OCI-LY7 (cell line): ENCODE measurements at regions not wholly inside any gene's neighbourhood (a gene's known extent, or its start where the extent isn't known, plus 50 kb on each side); places are given as distances from the start of the nearest gene placed in this dataset.
"Not testable (repeated sequence)": the region's sequence is repeated elsewhere in the genome, so short reads cannot be mapped to it uniquely, and the experiment has no call there.

Experiments
- BruUV-seq: library from RNA; stranded (reverse); fragments of 400-500 nt; replicated peaks from 2 replicates; lab custom pipeline; 2021; lab: Mats Ljungman, UMichigan
- CTCF ChIA-PET: fragments of 300-600 bp; sonication (Branson Sonifier 250); formaldehyde crosslinking; loops from one replicate; lab custom pipeline; 2022; ENCODE audit warnings: antibody characterized with exemption; ENCODE audit not compliant: unreplicated experiment; lab: Charles Lee
- POLR2A ChIA-PET: fragments of 300-600 bp; sonication (Branson Sonifier 250); formaldehyde crosslinking; loops from one replicate; lab custom pipeline; 2022; ENCODE audit warnings: antibody characterized with exemption; lab: Charles Lee
- DNase-seq: peaks from one replicate; pipeline ENCODE4 v3.0.0-alpha.2; 2015; ENCODE audit warnings: low spot score
- H2AFZ ChIP-seq: fragments of 200-600 bp; sonication (generic), shearing (Covaris generic); 2 replicates; pipeline ENCODE4 v1.6.1; 2014; ENCODE audit warnings: mild to moderate bottlenecking, antibody characterized with exemption, low read length, moderate library complexity
- H3K27ac ChIP-seq: fragments of 200-600 bp; sonication (generic); 2 replicates; pipeline ENCODE4 v1.5.1; 2014; ENCODE audit warnings: mixed run types, low read depth, mild to moderate bottlenecking, moderate library complexity, low read length, inconsistent platforms; ENCODE audit not compliant: poor library complexity, severe bottlenecking
- H3K36me3 ChIP-seq: fragments of 200-600 bp; sonication (generic); 2 replicates; pipeline ENCODE4 v1.6.1; 2014; ENCODE audit warnings: mild to moderate bottlenecking, antibody characterized with exemption, low read length, moderate library complexity, mixed read lengths; ENCODE audit not compliant: insufficient read depth
- H3K4me1 ChIP-seq: fragments of 200-600 bp; sonication (generic); 2 replicates; pipeline ENCODE4 v1.5.1; 2014; ENCODE audit warnings: mild to moderate bottlenecking, low read length; ENCODE audit not compliant: insufficient read depth, poor library complexity, severe bottlenecking
- H3K4me2 ChIP-seq: fragments of 200-600 bp; sonication (generic); 2 replicates; pipeline ENCODE4 v1.6.1; 2014; ENCODE audit warnings: mild to moderate bottlenecking, low read length
- H3K4me3 ChIP-seq: fragments of 200-600 bp; sonication (generic); 2 replicates; pipeline ENCODE4 v1.5.1; 2014; ENCODE audit warnings: mild to moderate bottlenecking, low read depth, low read length; ENCODE audit not compliant: poor library complexity, severe bottlenecking
- H3K79me2 ChIP-seq: fragments of 200-600 bp; sonication (generic); 2 replicates; pipeline ENCODE4 v1.6.1; 2016; ENCODE audit warnings: low read depth, mild to moderate bottlenecking, low read length, moderate library complexity, mixed read lengths; ENCODE audit not compliant: insufficient read depth
- H3K9me2 ChIP-seq: fragments of 200-600 bp; sonication (generic); 2 replicates; pipeline ENCODE4 v1.6.1; 2016; ENCODE audit warnings: mild to moderate bottlenecking, low read length, mixed read lengths; ENCODE audit not compliant: insufficient read depth
- H3K9me3 ChIP-seq: fragments of 200-600 bp; sonication (generic); 2 replicates; pipeline ENCODE4 v1.6.1; 2014; ENCODE audit warnings: mild to moderate bottlenecking, mixed run types, low read length, mixed read lengths
- H4K20me1 ChIP-seq: fragments of 200-600 bp; sonication (generic); 2 replicates; pipeline ENCODE4 v1.6.1; 2014; ENCODE audit warnings: mild to moderate bottlenecking, antibody characterized with exemption, low read length, moderate library complexity, mixed read lengths; ENCODE audit not compliant: insufficient read depth
- intact Hi-C: fragments of 100-400 bp; cut with micrococcal nuclease; formaldehyde crosslinking; loops from one replicate; pipeline ENCODE4 v1.10.0; 2022; ENCODE audit not compliant: unreplicated experiment

DNA sequence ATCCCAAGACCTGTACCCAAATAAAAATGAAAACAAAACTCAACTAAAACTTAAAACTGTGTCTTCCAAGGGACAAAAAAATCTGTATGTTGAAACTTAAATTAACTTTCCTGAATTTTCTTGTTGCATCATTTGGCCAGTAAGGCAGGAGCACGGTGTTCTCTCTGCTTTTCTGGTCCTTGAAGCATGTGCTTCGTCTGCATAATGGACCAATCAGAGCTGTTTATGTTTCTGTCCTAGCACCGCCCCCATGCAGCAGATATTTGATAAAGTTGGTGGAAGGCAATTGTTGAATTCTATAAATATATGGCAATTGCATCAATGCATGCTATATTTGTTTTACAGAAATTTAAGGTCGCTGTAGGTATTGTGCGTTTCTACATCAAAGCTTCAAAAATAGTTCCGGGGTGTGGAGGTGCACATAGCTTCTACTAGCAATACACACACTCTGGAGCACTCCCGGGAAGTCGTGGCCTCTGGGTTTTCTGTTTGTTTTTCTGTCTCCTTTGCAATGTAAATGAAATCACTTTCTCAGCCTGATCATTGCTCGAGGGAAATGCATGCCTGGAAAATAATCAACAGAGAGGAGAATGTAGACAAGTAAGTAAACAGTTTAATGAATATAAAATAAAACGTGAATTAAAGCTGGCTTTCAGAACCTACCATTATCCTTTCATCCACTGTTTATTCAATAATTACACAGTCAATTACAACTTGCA lies 206.3 kb downstream of the BCAS1 start:
- CTCF ChIA-PET: not testable (repeated sequence)

DNA sequence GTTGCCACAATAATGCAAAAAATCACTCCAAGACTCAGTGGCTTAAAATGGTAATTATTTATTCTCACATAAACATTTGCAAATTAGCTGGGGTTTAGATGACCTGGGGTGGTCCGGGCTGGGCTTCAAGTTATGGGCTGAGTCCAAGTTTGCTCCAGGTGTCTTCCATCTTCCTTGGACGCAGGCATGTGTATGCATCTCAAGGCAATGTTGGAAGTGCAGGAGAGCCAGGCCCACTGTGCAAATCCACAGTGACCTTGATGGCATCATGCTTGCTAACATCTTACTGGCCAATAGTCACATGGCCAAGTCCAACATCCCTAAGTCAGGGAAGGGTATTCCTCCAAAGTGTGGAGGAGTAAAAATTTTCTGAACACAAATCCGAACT lies 206.9 kb downstream of the BCAS1 start:
- H3K4me3 ChIP-seq, CTCF ChIA-PET, intact Hi-C loops, H3K9me3 ChIP-seq, H3K79me2 ChIP-seq, H2AFZ ChIP-seq, H4K20me1 ChIP-seq, DNase-seq, H3K27ac ChIP-seq, BruUV-seq, H3K9me2 ChIP-seq, H3K4me2 ChIP-seq, H3K36me3 ChIP-seq: not testable (repeated sequence)
- H3K4me1 ChIP-seq: peaks cover 48% of the 10 kb centered on the region
- POLR2A ChIA-PET: interaction anchor here (0.6 to 6.6 kb wide), 8 partner anchors 8 to 254 kb away, joined by 3 to 139 read pairs (median 3); no protein-coding TSS in a partner anchor

More for the DNA sequence above, 206.3 kb downstream of the BCAS1 start:
- H3K79me2 ChIP-seq, DNase-seq, H3K27ac ChIP-seq, BruUV-seq, H4K20me1 ChIP-seq, H3K9me3 ChIP-seq, H3K36me3 ChIP-seq, H3K4me2 ChIP-seq, H3K4me3 ChIP-seq, intact Hi-C loops, H2AFZ ChIP-seq, H3K9me2 ChIP-seq: not testable (repeated sequence)
- POLR2A ChIA-PET: interaction anchor here (0.6 to 6.6 kb wide), 13 partner anchors 8 to 254 kb away, joined by 3 to 139 read pairs (median 4); no protein-coding TSS in a partner anchor
- peaks cover 48% of the 10 kb centered on the region for H3K4me1 ChIP-seq

GRCh38 chr20:53863039-53863438 lies 207.4 kb downstream of the BCAS1 start:
- intact Hi-C loops, CTCF ChIA-PET, H3K36me3 ChIP-seq, H3K27ac ChIP-seq, H3K4me3 ChIP-seq, H3K79me2 ChIP-seq, DNase-seq, H4K20me1 ChIP-seq, H3K4me2 ChIP-seq, H2AFZ ChIP-seq, H3K9me2 ChIP-seq, H3K9me3 ChIP-seq, BruUV-seq: not testable (repeated sequence)
- H3K4me1 ChIP-seq: peaks cover 46% of the 10 kb centered on the region
- POLR2A ChIA-PET: interaction anchor here (0.6 to 6.6 kb wide), 6 partner anchors 9 to 242 kb away, joined by 3 to 139 read pairs (median 3); no protein-coding TSS in a partner anchor

DNA sequence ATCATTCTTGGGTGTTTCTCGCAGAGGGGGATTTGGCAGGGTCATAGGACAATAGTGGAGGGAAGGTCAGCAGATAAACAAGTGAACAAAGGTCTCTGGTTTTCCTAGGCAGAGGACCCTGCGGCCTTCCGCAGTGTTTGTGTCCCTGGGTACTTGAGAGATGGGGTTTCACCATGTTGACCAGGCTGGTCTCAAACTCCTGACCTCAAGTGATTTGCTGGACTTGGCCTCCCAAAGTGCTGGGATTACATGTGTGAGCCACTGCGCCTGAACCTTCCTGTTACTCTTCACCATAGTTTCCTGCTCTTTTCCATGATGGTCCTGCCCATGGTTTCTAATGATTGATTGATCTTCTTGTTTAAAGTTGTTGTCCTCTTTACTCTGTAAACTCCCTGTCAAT lies 207.9 kb downstream of the BCAS1 start:
- POLR2A ChIA-PET: interaction anchor here (0.6 to 6.6 kb wide), 4 partner anchors 11 to 55 kb away, joined by 3 to 139 read pairs (median 5); no protein-coding TSS in a partner anchor
- H3K4me1 ChIP-seq: peaks cover 40% of the 10 kb centered on the region
- H3K9me2 ChIP-seq, H3K36me3 ChIP-seq, H3K27ac ChIP-seq, H3K4me2 ChIP-seq, H3K9me3 ChIP-seq, H4K20me1 ChIP-seq, CTCF ChIA-PET, BruUV-seq, intact Hi-C loops, H3K4me3 ChIP-seq, DNase-seq, H2AFZ ChIP-seq, H3K79me2 ChIP-seq: not testable (repeated sequence)

DNA sequence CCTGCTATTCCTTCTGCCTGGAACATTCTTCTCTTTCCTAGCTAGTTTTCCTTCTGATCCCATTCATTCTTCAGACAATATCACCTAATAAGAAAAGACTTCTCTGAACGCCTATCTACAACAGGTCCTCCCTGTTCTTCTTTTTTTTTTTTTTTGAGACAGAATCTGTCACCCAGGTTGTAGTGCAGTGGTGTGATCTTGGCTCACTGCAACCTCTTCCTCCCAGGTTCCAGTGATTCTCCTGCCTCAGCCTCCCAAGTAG lies 208.3 kb downstream of the BCAS1 start:
- intact Hi-C loops, BruUV-seq, H3K79me2 ChIP-seq, DNase-seq, H3K27ac ChIP-seq, H3K9me2 ChIP-seq, H3K4me3 ChIP-seq, H3K9me3 ChIP-seq, H3K36me3 ChIP-seq, H2AFZ ChIP-seq, H4K20me1 ChIP-seq, H3K4me2 ChIP-seq: not testable (repeated sequence)
- ChIA-PET CTCF (interaction anchor here (1.1 kb wide), 1 partner anchor 37 kb away, joined by 3 read pairs; no protein-coding TSS in a partner anchor), POLR2A (interaction anchor here (1.0 to 6.6 kb wide), 4 partner anchors 15 to 62 kb away, joined by 3 to 139 read pairs (median 3); no protein-coding TSS in a partner anchor)
- H3K4me1 ChIP-seq: peaks cover 39% of the 10 kb centered on the region
